DMS153 treated with DMSO at 0.1 percent for 48 hours (cell line): ENCODE measurements at regions not wholly inside any gene's neighbourhood (a gene's known extent, or its start where the extent isn't known, plus 50 kb on each side); places are given as distances from the start of the nearest gene placed in this dataset.

Source experiments
- DNase-seq: peaks from one replicate; lab custom pipeline; 2025; ENCODE audit not compliant: unreplicated experiment; lab: John Stamatoyannopoulos, UW

DNA sequence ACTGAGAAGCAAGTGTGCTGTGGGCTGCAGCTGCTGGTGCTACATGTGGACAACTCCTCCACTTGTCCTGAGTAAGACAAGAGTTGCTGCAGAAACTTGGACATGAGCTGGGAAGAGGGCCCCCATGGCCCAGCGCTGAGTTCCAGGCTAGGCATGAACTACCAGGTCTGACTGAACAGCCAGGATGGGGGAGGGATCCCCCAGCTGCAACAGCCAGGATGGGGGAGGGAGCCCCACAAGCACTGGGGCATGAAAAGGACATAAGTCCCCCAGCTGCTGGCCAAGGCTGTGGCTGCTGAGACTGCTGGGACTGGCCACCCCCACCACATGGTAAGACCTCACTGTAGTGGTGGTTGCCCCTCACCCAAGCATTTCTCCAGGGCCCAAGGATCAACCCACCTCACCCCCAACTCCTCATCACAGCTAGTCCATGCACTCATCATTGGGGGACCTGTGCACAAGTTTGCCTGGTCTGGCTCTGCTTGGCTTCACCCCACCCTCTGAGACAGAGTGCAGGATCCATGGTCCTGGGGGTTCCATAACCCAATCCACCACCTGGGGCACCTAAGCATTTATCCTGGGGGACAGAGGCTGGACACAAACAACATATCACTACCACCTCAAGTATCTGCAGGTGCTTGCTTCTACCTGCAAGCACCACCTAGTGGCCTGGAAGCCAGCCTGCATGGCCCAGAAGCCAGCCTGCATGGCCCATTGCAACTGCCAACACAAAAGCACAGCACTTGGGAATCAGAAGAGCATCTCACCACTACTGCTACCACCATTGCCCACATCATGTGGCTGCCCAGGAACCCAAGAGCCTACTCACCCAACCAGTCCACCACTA, 84.5 kb upstream of the STT3B start:
- DNase-seq = no peak

DNA sequence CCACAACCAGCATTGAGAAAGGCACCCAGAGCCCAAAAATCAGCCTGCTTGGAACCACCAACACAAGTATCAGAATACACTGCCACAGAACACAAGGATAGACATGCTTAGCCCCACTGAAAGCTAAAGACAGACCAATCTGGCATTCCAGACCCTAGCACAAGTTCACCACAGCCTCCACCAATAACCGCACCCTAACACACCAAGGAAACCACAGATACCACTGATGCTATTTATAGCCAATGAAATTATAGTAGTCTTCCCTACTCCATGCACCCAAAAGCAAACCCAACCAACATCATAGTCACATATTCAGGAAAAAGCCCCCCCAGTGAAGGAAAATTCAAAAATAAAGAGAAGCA, 83.9 kb upstream of the STT3B start:
- DNase-seq = no peak

DNA sequence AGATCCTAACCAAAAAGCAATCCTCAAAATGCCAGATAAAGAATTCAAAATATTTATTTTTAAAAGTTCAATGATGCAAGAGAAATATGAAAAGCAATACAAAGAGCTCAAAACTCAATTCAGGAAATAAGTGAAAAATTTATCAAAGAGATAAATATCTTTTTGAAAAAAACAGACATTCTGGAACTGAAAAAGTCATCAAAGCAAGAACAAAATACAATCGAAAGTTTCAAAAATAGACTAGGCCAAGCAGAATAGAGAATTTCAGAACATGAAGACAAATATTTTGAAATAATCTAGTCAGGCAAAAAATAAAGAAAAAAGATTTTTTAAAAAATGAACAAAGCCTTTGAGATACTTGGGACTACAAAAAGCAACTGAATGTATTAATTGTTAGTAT, 83.4 kb upstream of the STT3B start:
- DNase-seq = no peak

DNA sequence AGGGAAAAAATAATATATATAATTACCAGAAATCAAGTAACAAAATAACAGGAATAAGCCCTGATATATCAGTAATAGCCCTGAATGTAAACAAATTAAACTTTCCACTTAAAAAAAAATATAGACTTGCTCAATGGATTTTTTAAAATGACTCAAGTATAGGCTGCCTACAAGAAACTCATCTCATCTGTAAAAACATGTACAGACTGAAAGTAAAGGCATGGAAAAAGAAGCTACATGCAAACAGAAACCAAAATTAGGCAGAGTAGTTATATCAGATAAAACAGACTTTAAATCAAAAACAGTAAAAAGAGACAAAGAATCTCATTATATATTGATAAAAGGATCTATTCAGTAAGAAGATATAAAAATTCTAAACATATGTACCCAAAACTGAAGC, 82.4 kb upstream of the STT3B start:
- no peak for DNase-seq

DNA sequence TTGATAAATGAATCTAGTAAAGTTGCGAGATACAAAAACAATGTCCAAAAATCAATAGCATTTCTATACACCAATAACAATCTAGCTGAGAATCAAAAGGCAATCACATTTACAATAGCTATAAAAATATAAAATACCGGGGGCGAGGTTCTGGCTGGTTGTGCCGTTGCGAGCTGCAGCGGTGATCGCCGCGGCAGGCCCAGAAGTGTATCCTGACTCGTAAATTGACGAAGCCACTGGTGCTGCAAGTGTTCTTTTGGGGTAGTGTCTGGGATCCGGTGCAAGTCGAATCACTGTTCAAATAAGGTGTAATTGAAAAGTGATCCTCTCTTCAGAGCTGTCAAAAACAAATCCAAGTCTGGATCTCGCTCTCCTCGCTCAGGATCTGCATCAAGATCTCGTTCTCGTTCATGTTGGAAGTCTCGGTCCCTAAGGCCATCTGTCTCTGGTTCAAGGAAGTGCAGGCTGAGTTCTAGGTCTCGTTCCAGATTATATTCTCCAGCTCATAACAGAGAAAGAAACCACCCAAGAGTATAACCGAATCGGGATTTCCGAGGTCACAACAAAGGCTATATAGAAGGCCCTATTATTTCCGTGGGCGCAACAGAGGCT, 80.1 kb upstream of the STT3B start:
- DNase-seq = no peak

DNA sequence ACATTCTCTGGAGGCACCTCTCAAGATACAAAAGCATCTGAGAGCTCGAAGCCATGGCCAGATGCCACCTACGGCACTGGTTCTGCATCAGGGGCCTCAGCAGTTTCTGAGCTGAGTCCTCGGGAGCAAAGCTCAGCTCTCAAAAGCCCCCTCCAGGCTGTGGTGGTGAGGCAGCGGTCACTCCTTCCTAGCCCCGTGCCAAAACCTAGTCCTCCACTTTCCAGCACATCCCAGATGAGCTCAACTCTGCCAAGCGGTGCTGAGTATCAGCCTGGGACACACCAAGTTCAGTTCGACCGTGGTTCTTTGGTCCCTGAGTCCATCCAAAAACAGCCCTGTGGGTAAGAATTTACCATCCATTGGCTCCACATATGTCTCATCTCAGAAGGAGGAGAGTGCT, 79.3 kb upstream of the STT3B start:
- no peak for DNase-seq

DNA sequence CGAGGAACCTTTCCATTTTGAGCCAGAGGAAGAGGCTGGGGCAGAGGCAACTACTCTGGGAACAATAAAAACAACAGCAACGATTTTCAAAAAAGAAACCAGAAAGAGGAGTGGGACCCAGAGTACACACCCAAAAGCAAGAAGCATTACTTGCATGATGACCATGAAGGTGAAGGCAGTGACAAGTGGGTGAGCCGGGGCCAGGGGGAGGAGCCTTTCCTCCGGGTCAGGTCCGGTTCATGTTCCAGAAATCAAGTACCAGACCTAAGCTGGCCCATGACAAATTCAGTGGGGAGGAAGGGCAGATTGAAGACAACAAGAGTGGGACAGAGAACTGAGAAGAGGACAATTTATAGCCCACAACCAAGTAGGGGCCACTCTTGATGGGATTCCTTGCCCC, 77.2 kb upstream of the STT3B start:
- no peak for DNase-seq

DNA sequence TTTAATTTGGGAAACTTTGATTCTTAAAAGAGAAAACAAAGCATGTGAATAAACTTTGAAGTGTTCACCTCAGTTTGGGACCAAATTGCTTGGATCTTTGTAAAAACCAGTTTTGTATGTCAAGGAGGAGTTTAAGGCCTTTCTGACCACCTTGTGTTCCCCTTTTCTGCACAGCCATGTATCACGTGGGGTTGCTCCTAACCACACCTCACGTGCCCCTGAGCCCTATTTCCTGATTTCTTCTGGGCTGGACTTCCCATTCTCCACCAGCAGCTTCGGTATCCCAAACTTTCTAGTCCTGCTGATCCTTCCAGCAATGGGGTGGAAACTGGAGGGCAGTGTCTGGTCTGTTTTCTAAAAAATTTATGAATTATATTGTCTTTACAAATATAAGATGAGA, 76.4 kb upstream of the STT3B start:
- DNase-seq = no peak

DNA sequence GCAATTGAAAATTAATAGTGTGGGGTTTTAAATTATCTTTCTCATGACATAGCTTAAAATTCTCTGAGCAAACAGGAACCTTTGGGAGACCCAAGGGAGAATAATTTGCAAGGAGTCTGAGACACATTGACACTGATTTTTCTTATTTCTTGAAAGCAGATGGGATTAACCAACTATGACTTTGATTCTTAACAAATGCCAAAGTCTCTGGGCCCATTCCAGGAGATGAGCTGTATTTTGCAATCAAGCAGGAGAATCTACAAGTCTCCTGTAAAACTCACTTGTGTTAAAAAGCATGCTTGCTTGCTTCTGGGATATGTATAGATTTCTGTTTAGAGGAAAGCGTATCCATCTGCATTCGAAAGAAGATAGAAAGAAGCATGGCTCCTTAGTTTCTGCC, 71.3 kb upstream of the STT3B start:
- DNase-seq = no peak

DNA sequence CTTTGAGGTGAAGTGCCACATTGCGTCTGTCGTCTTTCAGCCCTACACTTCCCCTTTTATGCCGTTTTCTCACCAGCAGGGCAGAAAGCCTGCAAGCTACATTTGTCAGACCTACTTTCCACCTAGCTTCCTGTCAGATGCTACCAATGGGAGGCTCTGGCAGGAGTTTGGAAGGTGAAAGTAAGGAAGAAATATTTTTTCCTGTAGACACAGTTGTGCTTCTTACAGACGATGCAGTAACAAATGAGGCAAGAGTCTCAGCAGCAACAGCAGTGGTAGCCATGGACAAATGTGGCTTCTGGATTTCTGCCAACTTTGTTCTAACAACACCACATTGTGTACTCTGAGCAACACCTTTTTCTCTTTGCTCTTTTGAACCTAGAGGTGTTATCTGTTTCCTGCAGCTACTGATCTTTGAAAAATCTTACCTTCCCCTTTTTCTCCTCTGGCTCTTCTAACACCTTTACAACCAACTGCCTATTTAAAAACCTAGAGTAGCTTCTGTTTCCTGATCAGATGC, 70.6 kb upstream of the STT3B start:
- no peak for DNase-seq

DNA sequence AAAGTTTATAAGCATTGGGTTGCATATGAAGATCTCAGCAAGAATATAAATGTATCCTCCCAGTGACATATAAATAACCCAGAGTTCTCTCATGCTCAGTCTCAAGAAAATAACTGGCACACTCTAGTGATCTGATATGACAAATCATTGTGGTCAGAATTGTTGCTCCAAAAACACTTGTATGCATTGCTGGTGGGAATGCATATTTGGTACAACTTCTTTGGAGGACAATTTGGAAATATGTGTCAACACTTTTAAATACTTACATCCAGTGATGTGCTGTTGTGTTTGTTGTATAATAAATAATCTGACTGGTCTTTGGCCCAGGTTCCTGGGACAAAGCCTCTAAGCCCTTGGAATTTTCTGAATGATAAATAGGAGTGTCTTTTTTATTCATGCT, 66.7 kb upstream of the STT3B start:
- no peak for DNase-seq

DNA sequence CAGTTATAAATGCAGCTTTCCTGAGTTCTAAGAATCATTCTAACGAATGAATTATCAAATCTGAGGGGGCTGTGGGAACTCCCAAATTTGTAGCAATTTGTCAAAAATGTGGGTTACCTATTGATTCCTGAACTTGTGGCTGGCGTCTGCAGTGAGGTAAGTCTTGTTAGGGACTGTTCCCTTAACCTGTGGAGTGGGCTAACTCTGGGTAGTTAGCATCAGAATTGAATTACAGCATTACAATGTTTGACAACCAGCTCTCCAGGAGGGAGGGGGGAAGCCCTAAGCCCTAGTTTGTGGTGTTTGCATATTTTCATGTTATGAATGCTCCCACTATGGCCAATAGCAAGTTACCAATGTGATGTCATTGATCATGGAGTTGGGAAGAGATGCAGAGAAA, 65.9 kb upstream of the STT3B start:
- no peak for DNase-seq

DNA sequence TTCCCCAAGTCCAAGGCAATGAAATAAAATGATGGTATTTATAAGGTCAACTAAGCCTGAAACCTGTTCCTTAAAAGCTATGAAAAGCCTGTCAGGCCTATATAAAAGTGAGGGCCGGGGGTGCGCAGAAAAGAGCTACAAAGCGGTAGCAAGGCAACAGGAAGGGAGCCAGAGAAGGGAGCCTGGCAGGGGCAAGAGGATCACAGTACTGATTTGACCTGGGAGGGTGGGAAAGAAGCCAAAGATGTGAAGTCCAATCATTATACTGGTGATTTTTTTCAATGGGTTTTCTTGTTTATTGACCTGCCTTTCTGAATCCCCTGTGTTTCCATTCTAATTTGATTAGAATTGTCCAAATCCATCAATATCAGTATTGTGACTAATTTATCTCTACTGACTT, 64.3 kb upstream of the STT3B start:
- DNase-seq = no peak

DNA sequence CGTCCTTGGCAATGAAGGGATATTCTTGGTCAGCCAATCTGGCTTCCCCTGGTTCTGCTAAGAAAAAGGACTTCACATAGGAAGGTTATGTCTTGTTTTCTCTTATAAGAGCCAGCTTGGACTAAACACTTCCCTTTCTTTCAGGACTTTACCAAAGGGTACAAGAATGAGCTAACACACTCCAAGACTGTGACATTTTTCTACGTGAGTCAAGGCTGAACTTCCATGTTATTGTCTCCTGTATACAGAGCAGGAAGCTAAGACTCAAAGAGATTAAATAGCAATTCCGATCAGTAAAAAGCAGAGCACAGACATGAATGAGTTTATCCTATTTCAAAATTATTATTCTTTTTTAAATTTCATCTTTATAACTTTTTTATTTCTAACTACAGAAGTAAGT, 63.3 kb upstream of the STT3B start:
- DNase-seq = no peak

DNA sequence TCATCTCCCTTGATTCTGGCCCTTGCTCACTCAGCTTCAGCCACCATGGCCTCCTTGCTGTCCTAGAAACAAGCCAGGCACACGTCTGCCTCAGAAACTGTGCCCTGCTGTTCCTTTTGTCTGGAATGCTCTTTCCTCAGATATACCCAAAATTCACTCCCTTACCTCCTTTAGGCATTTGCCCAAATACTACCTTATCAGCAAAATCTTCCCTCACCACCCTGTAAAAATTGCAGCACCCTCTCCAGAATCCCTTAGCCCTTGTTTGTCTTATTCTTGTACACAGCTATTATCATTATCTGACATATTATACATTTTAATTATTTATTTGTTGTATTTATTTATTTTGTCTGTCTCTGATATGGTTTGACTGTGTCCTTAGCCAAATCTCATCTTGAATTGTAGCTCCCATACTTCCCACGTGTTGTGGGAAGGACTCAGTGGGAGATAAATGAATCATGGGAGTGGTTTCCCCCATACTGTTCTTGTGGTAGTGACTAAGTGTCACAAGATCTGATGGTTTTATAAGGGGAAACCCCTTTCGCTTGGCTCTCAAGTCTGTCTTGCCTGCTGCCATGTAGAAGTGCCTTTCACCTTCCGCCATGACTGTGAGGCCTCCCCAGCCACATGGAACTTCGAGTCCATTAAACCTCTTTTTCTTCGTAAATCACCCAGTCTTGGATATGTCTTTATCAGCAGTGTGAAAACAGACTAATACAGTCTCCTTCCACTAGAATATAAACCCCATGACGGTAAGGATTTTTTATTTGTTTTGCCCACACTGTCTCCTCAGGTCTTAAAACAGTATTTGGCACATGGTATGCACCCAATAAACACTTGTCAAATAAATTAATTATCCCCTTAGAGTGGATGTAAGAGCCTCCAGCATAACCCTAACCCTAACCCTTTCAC, 60.0 kb upstream of the STT3B start:
- DNase-seq = no peak

DNA sequence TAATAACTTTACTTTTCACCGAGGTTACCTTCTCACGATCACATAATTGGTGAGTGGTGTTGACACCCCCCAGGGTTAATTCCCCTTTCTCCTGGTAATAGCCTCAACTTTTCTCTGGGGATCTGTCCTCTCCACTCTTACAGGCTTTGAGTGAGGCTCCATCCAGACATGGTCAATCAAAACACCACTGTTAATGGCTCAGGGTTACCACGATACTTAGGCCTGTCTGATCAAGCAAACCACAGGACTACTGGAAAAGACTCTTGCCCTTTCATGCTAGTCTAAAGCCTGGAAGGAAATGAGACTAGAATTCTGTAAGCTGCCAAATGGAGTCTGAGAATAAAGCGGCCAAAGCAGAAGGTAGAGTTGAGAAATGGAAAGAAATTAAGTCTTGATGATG, 56.5 kb upstream of the STT3B start:
- no peak for DNase-seq

DNA sequence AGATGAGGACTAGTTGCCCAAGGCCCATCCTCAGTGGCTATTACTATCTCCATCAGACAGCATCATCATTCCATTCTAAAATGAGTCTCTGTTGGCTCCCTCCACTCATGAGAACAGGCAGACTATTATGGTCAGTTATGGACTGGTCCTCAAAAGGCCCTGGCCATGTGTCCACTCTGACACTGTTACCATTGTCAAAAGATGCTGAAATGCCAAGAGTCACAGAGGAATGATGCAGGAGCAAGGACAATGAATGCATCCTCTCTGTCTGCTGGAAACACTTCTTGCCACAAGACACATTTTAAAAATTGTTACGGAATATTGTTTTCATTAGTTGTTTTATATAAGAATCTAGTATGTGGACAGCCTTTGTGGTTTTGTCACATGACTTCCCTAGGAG, 53.3 kb upstream of the STT3B start:
- DNase-seq = no peak

DNA sequence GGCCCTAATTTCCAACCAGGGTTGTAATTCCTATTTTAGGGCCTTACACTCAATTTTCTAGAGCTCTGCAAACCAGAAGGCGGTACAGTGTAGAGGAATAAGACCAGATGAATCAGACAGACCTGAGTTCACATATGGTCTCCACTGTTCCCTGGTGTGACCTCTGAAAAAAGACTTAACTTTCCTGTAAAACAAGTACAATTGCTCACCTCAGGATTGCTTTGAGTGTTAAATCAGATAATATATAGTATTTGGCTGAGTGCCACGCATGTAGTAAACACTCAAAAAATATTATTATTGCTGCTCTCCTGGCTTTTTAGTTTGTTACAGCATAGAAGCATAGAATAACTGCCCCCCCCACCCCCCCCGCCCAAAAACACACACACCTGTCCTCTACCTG, 51.0 kb upstream of the STT3B start:
- no peak for DNase-seq

DNA sequence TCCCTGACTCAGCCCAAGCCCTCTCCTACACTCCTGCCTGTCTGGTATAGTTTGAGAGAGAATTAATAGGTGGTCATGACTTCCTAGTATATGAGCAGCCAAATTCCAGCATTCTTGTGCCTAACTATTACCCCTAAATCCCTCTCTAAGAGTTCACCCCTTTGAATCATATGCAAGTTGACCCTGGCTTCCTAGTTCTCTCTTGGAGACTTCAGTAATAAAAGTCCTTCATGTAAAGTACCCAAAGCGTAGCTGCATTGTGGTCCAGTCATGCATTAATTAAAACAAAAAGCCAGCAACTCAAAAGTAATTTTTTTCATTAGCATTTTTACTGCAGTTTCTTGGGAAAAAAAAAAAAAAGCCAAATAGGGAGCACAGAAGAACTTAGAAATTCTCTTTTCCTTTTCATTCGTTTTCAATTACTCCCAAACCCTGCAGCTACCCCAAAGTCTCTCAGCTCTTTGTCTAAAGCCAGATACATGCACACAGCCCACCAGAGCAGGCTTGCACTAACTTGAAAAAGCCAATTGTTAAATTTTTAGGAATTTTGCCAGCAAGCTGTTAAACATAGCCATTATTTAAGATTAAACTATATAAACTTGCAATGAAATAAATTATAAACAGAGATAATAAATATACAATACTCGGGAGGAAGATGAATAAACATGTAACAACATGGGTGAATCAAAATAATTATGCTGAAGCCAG, 50.1 kb upstream of the STT3B start:
- DNase-seq = no peak
